H9 (cell line): ENCODE measurements at regions not wholly inside any gene's neighbourhood (a gene's known extent, or its start where the extent isn't known, plus 50 kb on each side); places are given as distances from the start of the nearest gene placed in this dataset.
A peak's percentile ranks its signal among the peaks of the same experiment; 100 is the strongest.

Experiments
- DNase-seq: peaks from one replicate; pipeline ENCODE4 v3.0.0-alpha.2; 2017
- H2AFZ ChIP-seq: one replicate; pipeline ENCODE4 v1.6.1; 2013; ENCODE audit warnings: mild to moderate bottlenecking, low read length, control low read depth, moderate library complexity
- H2AK5ac ChIP-seq: 2 replicates; pipeline ENCODE4 v1.6.1; 2013; ENCODE audit warnings: low read length, control low read depth, mixed read lengths; ENCODE audit not compliant: insufficient read length
- H2BK120ac ChIP-seq: one replicate; pipeline ENCODE4 v1.6.1; 2013; ENCODE audit warnings: low read depth, mild to moderate bottlenecking, low read length, control low read depth, inconsistent platforms; ENCODE audit not compliant: poor library complexity, severe bottlenecking
- H2BK12ac ChIP-seq: 2 replicates; pipeline ENCODE4 v1.6.1; 2013; ENCODE audit warnings: low read length, control low read depth, mixed read lengths, low read depth; ENCODE audit not compliant: insufficient read length
- H2BK15ac ChIP-seq: 2 replicates; pipeline ENCODE4 v1.6.1; 2013; ENCODE audit warnings: low read depth, low read length, control low read depth
- H2BK20ac ChIP-seq: one replicate; pipeline ENCODE4 v1.6.1; 2013; ENCODE audit warnings: low read depth, mild to moderate bottlenecking, low read length, control low read depth, inconsistent platforms; ENCODE audit not compliant: poor library complexity, severe bottlenecking
- H2BK5ac ChIP-seq: 2 replicates; pipeline ENCODE4 v1.6.1; 2013; ENCODE audit warnings: low read length, control low read depth, mixed read lengths; ENCODE audit not compliant: insufficient read length
- H3K14ac ChIP-seq: 2 replicates; pipeline ENCODE4 v1.6.1; 2013; ENCODE audit warnings: low read length, control low read depth; ENCODE audit not compliant: insufficient read depth
- H3K18ac ChIP-seq: 2 replicates; pipeline ENCODE4 v1.6.1; 2013; ENCODE audit warnings: low read depth, mild to moderate bottlenecking, mixed read lengths, low read length, control low read depth; ENCODE audit not compliant: insufficient read length
- H3K23ac ChIP-seq: 2 replicates; pipeline ENCODE4 v1.6.1; 2013; ENCODE audit warnings: low read length, control low read depth, mixed read lengths, low read depth; ENCODE audit not compliant: insufficient read length
- H3K23me2 ChIP-seq: 2 replicates; pipeline ENCODE4 v1.6.1; 2013; ENCODE audit warnings: low read depth, mild to moderate bottlenecking, mixed read lengths, low read length, control low read depth; ENCODE audit not compliant: insufficient read length, poor library complexity, severe bottlenecking
- H3K27ac ChIP-seq: 2 replicates; pipeline ENCODE4 v1.5.1; 2013; ENCODE audit warnings: low read length, control low read depth, mixed read lengths, low read depth; ENCODE audit not compliant: insufficient read length
- H3K27me3 ChIP-seq: 2 replicates; pipeline ENCODE4 v1.6.1; 2013; ENCODE audit warnings: low read length, control low read depth, inconsistent platforms; ENCODE audit not compliant: insufficient read depth
- H3K4ac ChIP-seq: 2 replicates; pipeline ENCODE4 v1.6.1; 2013; ENCODE audit warnings: low read depth, mild to moderate bottlenecking, control low read depth, inconsistent platforms, low read length, moderate library complexity
- H3K4me1 ChIP-seq: 2 replicates; pipeline ENCODE4 v1.6.1; 2013; ENCODE audit warnings: low read length, control low read depth, inconsistent platforms; ENCODE audit not compliant: insufficient read depth
- H3K4me2 ChIP-seq: 2 replicates; pipeline ENCODE4 v1.6.1; 2013; ENCODE audit warnings: low read length, control low read depth, mixed read lengths; ENCODE audit not compliant: insufficient read length, insufficient read depth
- H3K56ac ChIP-seq: 2 replicates; pipeline ENCODE4 v1.6.1; 2013; ENCODE audit warnings: low read depth, mild to moderate bottlenecking, mixed read lengths, low read length, control low read depth; ENCODE audit not compliant: insufficient read length
- H3K79me1 ChIP-seq: 2 replicates; pipeline ENCODE4 v1.6.1; 2013; ENCODE audit warnings: low read depth, mild to moderate bottlenecking, moderate library complexity, low read length, control low read depth, inconsistent platforms; ENCODE audit not compliant: insufficient read depth, poor library complexity, severe bottlenecking
- H3K79me2 ChIP-seq: 2 replicates; pipeline ENCODE4 v1.6.1; 2013; ENCODE audit warnings: low read length, control low read depth, inconsistent platforms; ENCODE audit not compliant: insufficient read depth
- H3K9ac ChIP-seq: 2 replicates; pipeline ENCODE4 v1.6.1; 2013; ENCODE audit warnings: low read length, control low read depth, mixed read lengths; ENCODE audit not compliant: insufficient read length; ENCODE audit errors: extremely low read depth
- H3K9me3 ChIP-seq: one replicate; pipeline ENCODE4 v1.6.1; 2013; ENCODE audit warnings: low read depth, low read length, inconsistent platforms; ENCODE audit not compliant: control insufficient read depth
- H3T11ph ChIP-seq: one replicate; pipeline ENCODE4 v1.6.1; 2013; ENCODE audit warnings: mild to moderate bottlenecking, low read length, control low read depth, inconsistent platforms
- H4K20me1 ChIP-seq: one replicate; pipeline ENCODE4 v1.6.1; 2013; ENCODE audit not compliant: control insufficient read depth, insufficient read length, insufficient read depth
- H4K5ac ChIP-seq: 2 replicates; pipeline ENCODE4 v1.6.1; 2013; ENCODE audit warnings: low read depth, mild to moderate bottlenecking, mixed read lengths, low read length, control low read depth; ENCODE audit not compliant: insufficient read length
- H4K8ac ChIP-seq: replicated peaks from 2 replicates; pipeline ENCODE4 v1.6.1; 2013; ENCODE audit warnings: low read length, control low read depth, mixed read lengths, low read depth; ENCODE audit not compliant: insufficient read length
- H4K91ac ChIP-seq: 2 replicates; pipeline ENCODE4 v1.6.1; 2013; ENCODE audit warnings: low read depth, mild to moderate bottlenecking, moderate library complexity, mixed read lengths, low read length, control low read depth; ENCODE audit not compliant: insufficient read length
- H3K27ac Mint-ChIP-seq, 3 experiments: 2 replicates in 2 of 3; 3 replicates in 1 of 3; pipeline ENCODE4 v1.8.0; 2020 to 2021; ENCODE audit warnings: mixed read lengths in 3 of 3, mild to moderate bottlenecking in 1 of 3, moderate library complexity in 1 of 3
- H3K27me3 Mint-ChIP-seq: 2 replicates; pipeline ENCODE4 v1.8.0; 2021; ENCODE audit warnings: low read depth, mild to moderate bottlenecking, moderate library complexity, mixed read lengths
- H3K36me3 Mint-ChIP-seq, 3 experiments: 2 replicates in 2 of 3; 3 replicates in 1 of 3; pipeline ENCODE4 v1.8.0; 2020 to 2021; ENCODE audit warnings: low read depth in 3 of 3, mixed read lengths in 3 of 3; ENCODE audit not compliant: insufficient read depth in 1 of 3
- H3K4me1 Mint-ChIP-seq, 2 experiments: 2 replicates each; pipeline ENCODE4 v1.8.0; 2020; ENCODE audit warnings: mixed read lengths in 2 of 2
- H3K4me3 Mint-ChIP-seq, 2 experiments: 2 replicates in 1 of 2; 3 replicates in 1 of 2; pipeline ENCODE4 v1.8.0; 2020 to 2021; ENCODE audit warnings: mild to moderate bottlenecking in 2 of 2, mixed read lengths in 2 of 2, moderate library complexity in 1 of 2
- H3K9me3 Mint-ChIP-seq, 2 experiments: 2 replicates in 1 of 2; 3 replicates in 1 of 2; pipeline ENCODE4 v1.8.0; 2020; ENCODE audit warnings: mild to moderate bottlenecking in 2 of 2, mixed read lengths in 2 of 2, moderate library complexity in 1 of 2
- CTCF ChIP-seq: fragments of 200-600 bp; sonication (generic); conservative IDR thresholded peaks from 3 replicates; pipeline ENCODE4 v1.8.0; 2021; ENCODE audit warnings: antibody characterized with exemption, mild to moderate bottlenecking
- WGBS: extraction: QIAGEN DNeasy Blood & Tissue Kit; methylation state at CpG from one replicate; pipeline ENCODE4 v1.1.7; 2013; ENCODE audit warnings: missing lambda C conversion rate, low lambda C conversion rate, mixed read lengths; ENCODE audit not compliant: insufficient read length; ENCODE audit errors: extremely low coverage; 5-methylcytosine and 5-hydroxymethylcytosine counted together

GRCh38 chr1:96557336-96557735 is 164.2 kb upstream of the PTBP2 start:
- 0 out of 7 replicates have a peak overlapping the region, but pooled peaks of 1 of the 3 experiments have one; percentile 8 for H3K27ac Mint-ChIP-seq

More at GRCh38 chr1:96557336-96557735, 164.2 kb upstream of the PTBP2 start:
- H3K23me2 ChIP-seq = no peaks in the 10 kb centered on the region
- H3T11ph ChIP-seq = no peak overlapping the region
- no peaks in the 10 kb centered on the region for H3K79me2 ChIP-seq
- no peak overlapping the region for H3K23ac ChIP-seq
- no peak overlapping the region for H4K8ac ChIP-seq
- no peak overlapping the region for H2BK20ac ChIP-seq
- no peak overlapping the region for H3K56ac ChIP-seq
- no peak overlapping the region for H4K5ac ChIP-seq
- no peak overlapping the region for H2BK120ac ChIP-seq
- no peak overlapping the region for H2BK5ac ChIP-seq
- H3K14ac ChIP-seq = no peak overlapping the region
- no peak overlapping the region for H2BK12ac ChIP-seq
- H3K27ac ChIP-seq = no peak overlapping the region
- Mint-ChIP-seq H3K36me3 (peaks cover 0 to 23% (median 13%) of the 10 kb centered on the region in 3 experiments; a peak in 6 of 7 replicates), H3K9me3 (peaks cover 18 to 22% of the 10 kb centered on the region in 2 experiments), H3K27me3 (no peaks in the 10 kb centered on the region), H3K4me3 (no peak overlapping the region), H3K4me1 (peaks cover 47 to 55% of the 10 kb centered on the region in 2 experiments)
- no peak overlapping the region for H3K4ac ChIP-seq
- no peak overlapping the region for H4K91ac ChIP-seq
- no peaks in the 10 kb centered on the region for H3K79me1 ChIP-seq
- no peak overlapping the region for H3K18ac ChIP-seq
- no peak overlapping the region for H2AFZ ChIP-seq
- H3K9me3 ChIP-seq = no peaks in the 10 kb centered on the region
- DNase-seq = no peak
- H3K4me1 ChIP-seq = peaks cover 8% of the 10 kb centered on the region; the same call in 1 of the 2 replicates
- no peak overlapping the region for H2AK5ac ChIP-seq
- no peak overlapping the region for H2BK15ac ChIP-seq
- H3K9ac ChIP-seq = no peak overlapping the region
- no peak for TF ChIP-seq CTCF
- H3K4me2 ChIP-seq = no peak overlapping the region
- H4K20me1 ChIP-seq = no peaks in the 10 kb centered on the region
- no CpG with 5 or more reads among the region's 5 CpGs for WGBS
- H3K27me3 ChIP-seq = no peaks in the 10 kb centered on the region
